HEK293T (cell line): ENCODE measurements at regions not wholly inside any gene's neighbourhood (a gene's known extent, or its start where the extent isn't known, plus 50 kb on each side); places are given as distances from the start of the nearest gene placed in this dataset.

ENCODE experiments used
- CTCF ChIA-PET: fragments of 350-600 bp; formaldehyde crosslinking; extraction: SDS; loops from one replicate; lab custom pipeline; 2021; ENCODE audit warnings: antibody characterized with exemption, inconsistent platforms; lab: Yijun Ruan, JAX
- POLR2A ChIA-PET: fragments of 350-600 bp; formaldehyde crosslinking; extraction: SDS; loops from one replicate; lab custom pipeline; 2020; ENCODE audit warnings: antibody characterized with exemption, inconsistent platforms; lab: Yijun Ruan, JAX
- DNase-seq: peaks from one replicate; pipeline ENCODE4 v3.0.0; 2012; ENCODE audit warnings: mixed read lengths; ENCODE audit errors: extremely low spot score
- ARNT ChIP-seq: fragments of 450-650 bp; IDR thresholded peaks from 2 replicates; pipeline ENCODE4 v1.6.1; 2017; ENCODE audit warnings: mild to moderate bottlenecking
- BHLHE40 ChIP-seq: fragments of 450-650 bp; IDR thresholded peaks from 2 replicates; pipeline ENCODE4 v1.6.1; 2016; ENCODE audit warnings: mild to moderate bottlenecking, moderate library complexity, borderline replicate concordance
- CTBP1 ChIP-seq: fragments of 450-650 bp; IDR thresholded peaks from 2 replicates; pipeline ENCODE4 v1.6.1; 2016; ENCODE audit warnings: borderline replicate concordance
- ELF4 ChIP-seq: fragments of 450-650 bp; IDR thresholded peaks from 2 replicates; pipeline ENCODE4 v1.6.1; 2017; ENCODE audit warnings: antibody characterized with exemption
- FOXA1 ChIP-seq: fragments of 450-650 bp; IDR thresholded peaks from 2 replicates; pipeline ENCODE4 v1.6.1; 2016; ENCODE audit warnings: mild to moderate bottlenecking
- FOXK2 ChIP-seq: fragments of 450-650 bp; IDR thresholded peaks from 2 replicates; pipeline ENCODE4 v1.6.1; 2016; ENCODE audit warnings: mild to moderate bottlenecking
- FOXM1 ChIP-seq: fragments of 450-650 bp; IDR thresholded peaks from 2 replicates; pipeline ENCODE4 v1.6.1; 2017; ENCODE audit warnings: mild to moderate bottlenecking, borderline replicate concordance
- HDGF ChIP-seq: fragments of 450-650 bp; IDR thresholded peaks from 2 replicates; pipeline ENCODE4 v1.6.1; 2017; ENCODE audit warnings: antibody characterized with exemption, borderline replicate concordance
- L3MBTL2 ChIP-seq: fragments of 450-650 bp; conservative IDR thresholded peaks from 2 replicates; pipeline ENCODE4 v1.6.1; 2016; ENCODE audit warnings: mild to moderate bottlenecking
- LEF1 ChIP-seq: fragments of 450-650 bp; IDR thresholded peaks from 2 replicates; pipeline ENCODE4 v1.6.1; 2017; ENCODE audit warnings: mild to moderate bottlenecking, borderline replicate concordance
- NFRKB ChIP-seq: fragments of 450-650 bp; IDR thresholded peaks from 2 replicates; pipeline ENCODE4 v1.6.1; 2016; ENCODE audit warnings: mild to moderate bottlenecking, moderate library complexity
- SP1 ChIP-seq: fragments of 450-650 bp; IDR thresholded peaks from 2 replicates; pipeline ENCODE4 v1.6.1; 2017
- SUZ12 ChIP-seq: fragments of 450-650 bp; IDR thresholded peaks from 2 replicates; pipeline ENCODE4 v1.6.1; 2016; ENCODE audit warnings: mild to moderate bottlenecking
- TARDBP ChIP-seq: fragments of 450-650 bp; IDR thresholded peaks from 2 replicates; pipeline ENCODE4 v1.6.1; 2016
- ZNF384 ChIP-seq: fragments of 450-650 bp; IDR thresholded peaks from 2 replicates; pipeline ENCODE4 v1.6.1; 2016
- TF ChIP-seq, protein P1 (sequence below): fragments of 450-650 bp; IDR thresholded peaks from 2 replicates; pipeline ENCODE4 v1.6.1; 2016

DNA sequence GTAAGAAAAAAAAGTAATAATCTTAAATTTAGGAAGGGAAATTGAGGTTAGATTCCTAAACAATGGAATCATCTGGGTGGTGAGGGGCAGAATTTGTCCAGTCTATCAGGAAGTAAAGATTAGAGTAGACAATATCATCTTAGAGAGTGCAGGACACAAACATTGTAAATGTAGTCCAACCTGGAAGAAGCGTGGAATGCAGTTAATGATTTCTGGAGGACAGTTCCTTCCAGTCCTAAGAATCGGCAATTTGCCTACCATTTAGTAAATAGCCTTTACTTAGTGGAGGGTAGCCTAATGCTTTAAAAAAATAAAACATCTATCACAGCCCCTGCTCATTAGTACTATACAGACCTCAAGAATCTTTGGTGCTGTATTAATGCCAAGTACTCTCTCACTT lies 147.5 kb upstream of the TTC29 start:
- DNase-seq = no peak
- CTCF ChIA-PET = no interaction called here
- TF ChIP-seq L3MBTL2 (no peak), BHLHE40 (no peak), FOXM1 (no peak), CTBP1 (no peak), SUZ12 (no peak), ELF4 (no peak), FOXA1 (no peak), HDGF (no peak), SP1 (no peak), ZNF384 (no peak)

DNA sequence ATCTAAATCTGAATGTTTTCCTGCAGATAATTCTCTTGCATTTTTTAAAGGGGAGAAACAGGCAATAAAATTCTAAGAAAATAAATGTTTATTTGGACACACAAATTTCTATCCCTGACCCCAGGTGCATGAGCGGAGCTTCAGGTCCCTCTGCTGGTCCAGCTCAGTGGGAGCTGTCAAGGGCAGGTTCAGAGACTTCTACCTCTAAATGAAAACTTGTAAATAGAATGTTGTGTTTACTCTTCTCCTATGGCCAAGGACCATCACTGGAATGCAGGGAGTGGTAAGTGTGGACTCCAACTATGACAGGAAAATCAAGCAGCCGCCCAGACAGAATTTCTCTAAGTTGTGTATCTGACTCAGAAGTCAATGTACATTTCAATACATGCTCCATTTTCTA lies 148.6 kb upstream of the TTC29 start:
- TF ChIP-seq L3MBTL2 (no peak), FOXM1 (no peak), ZNF384 (no peak), HDGF (no peak), FOXA1 (no peak), LEF1 (no peak), ELF4 (no peak), SUZ12 (no peak), TARDBP (no peak), BHLHE40 (no peak), SP1 (no peak), ARNT (no peak), FOXK2 (no peak)
- TF ChIP-seq, protein P1, sequence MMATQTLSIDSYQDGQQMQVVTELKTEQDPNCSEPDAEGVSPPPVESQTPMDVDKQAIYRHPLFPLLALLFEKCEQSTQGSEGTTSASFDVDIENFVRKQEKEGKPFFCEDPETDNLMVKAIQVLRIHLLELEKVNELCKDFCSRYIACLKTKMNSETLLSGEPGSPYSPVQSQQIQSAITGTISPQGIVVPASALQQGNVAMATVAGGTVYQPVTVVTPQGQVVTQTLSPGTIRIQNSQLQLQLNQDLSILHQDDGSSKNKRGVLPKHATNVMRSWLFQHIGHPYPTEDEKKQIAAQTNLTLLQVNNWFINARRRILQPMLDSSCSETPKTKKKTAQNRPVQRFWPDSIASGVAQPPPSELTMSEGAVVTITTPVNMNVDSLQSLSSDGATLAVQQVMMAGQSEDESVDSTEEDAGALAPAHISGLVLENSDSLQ = no peak
- no peak for DNase-seq
- CTCF ChIA-PET = interaction anchor here (0.7 to 1.0 kb wide), 2 partner anchors 76 to 757 kb away, joined by 3 read pairs; no protein-coding TSS in a partner anchor
- POLR2A ChIA-PET = no interaction called here

More for the DNA sequence above, 147.5 kb upstream of the TTC29 start:
- POLR2A ChIA-PET = no interaction called here

DNA sequence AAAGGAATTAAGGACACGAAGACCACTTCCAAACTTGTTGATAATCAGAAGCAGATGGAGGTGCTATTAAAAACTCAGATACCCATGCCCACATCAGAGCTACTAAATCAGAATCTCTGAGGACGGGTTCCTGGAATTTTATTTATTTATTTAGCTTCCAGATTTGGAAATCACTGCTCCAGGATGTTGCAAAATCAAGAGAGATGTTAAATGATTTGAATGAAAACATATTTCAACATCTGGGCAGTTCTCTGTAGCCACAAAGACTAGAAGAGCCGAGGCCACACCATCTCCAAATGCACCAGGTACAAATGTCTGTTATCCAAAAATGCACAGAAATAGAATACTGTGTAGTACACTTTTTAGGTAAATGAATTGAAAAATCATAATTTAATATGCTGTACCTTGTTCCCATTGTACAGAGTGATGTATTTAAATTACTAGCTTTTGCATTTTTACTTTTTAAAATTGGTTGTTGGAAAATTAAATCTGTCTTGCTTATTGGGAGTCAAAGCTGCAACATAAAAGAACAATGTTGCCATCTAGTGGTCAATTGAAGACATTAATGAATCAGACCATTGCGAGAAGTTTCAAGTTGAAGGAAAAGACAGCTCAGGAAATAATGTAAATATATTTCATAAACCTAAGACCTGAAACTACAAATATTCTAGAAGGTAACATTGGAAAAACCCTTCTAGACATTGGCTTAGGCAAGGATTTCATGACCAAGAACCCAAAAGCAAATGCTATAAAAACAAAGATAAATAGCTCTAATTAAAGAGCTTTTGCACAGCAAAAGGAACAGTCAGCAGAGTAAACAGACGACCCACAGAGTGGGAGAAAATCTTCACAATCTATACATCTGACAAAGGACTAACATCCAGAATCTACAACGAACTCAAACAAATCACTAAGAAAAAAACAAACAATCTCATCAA lies 151.3 kb upstream of the TTC29 start:
- DNase-seq = peak; percentile 37
- ChIA-PET CTCF (interaction anchor here (0.5 to 2.2 kb wide), 23 partner anchors 11 to 855 kb away, joined by 3 to 62 read pairs (median 4); partner anchors contain the start of gene EDNRA), POLR2A (no interaction called here)
- TF ChIP-seq ARNT (no peak), ELF4 (no peak), TARDBP (no peak), SP1 (no peak), L3MBTL2 (no peak), ZNF384 (no peak), BHLHE40 (no peak), CTBP1 (no peak), NFRKB (no peak), SUZ12 (no peak), FOXK2 (no peak), LEF1 (no peak), FOXM1 (no peak), HDGF (no peak), FOXA1 (no peak)
- TF ChIP-seq, protein P1 = no peak

DNA sequence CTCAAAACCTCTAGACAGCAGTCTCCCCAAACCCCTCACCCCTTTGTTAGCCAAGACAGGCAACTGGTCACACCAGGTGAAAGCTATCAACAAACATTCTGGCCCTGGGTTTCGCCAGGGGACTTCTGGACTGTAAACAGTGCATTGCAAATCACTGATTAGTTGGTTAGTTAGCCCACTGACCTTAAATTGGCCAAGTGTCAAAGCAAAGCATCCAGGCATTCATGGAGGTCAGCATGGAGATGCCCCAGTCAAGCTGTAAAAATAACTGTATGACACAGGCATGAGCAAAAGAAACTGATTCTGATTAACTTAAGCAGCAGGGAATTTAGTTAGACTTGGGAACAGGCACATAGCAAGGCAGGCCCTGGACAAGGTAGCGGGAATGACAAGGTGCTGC lies 156.0 kb upstream of the TTC29 start:
- no peak for TF ChIP-seq CTBP1
- no peak for TF ChIP-seq ELF4
- TF ChIP-seq ARNT = no peak
- no peak for TF ChIP-seq SUZ12
- TF ChIP-seq FOXK2 = no peak
- no peak for TF ChIP-seq HDGF
- POLR2A ChIA-PET = no interaction called here
- CTCF ChIA-PET = no interaction called here
- no peak for DNase-seq

DNA sequence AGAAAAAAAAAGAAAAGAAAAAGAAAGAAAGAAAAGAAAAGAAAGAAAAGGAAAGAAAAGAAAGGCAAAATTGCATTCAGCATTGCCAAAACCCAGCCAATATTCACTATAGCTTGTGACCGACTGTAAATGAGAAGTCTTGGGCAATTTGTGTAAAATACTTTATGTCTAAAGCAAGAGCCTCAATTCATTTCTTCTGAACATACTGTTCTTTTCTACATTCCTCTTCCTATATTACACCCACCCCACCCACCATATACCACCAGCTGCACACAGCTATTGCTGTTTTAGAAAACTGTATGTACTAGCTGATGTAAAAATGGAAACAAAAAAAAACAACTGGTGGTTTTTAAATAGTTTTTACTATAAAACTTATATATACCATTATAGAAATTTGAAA lies 156.9 kb upstream of the TTC29 start:
- no peak for DNase-seq
- no peak for TF ChIP-seq SUZ12
- TF ChIP-seq LEF1 = no peak
- no peak for TF ChIP-seq SP1
- no peak for TF ChIP-seq FOXM1
- TF ChIP-seq L3MBTL2 = no peak
- TF ChIP-seq, protein P1 = no peak
- no peak for TF ChIP-seq ZNF384
- TF ChIP-seq HDGF = no peak
- no peak for TF ChIP-seq FOXA1
- no peak for TF ChIP-seq ELF4
- TF ChIP-seq CTBP1 = no peak
- no peak for TF ChIP-seq NFRKB
- no peak for TF ChIP-seq FOXK2
- TF ChIP-seq ARNT = no peak
- TF ChIP-seq TARDBP = no peak
- TF ChIP-seq BHLHE40 = no peak
- CTCF ChIA-PET = no interaction called here
- POLR2A ChIA-PET = no interaction called here
